H1 (cell line): ENCODE measurements at regions not wholly inside any gene's neighbourhood (a gene's known extent, or its start where the extent isn't known, plus 50 kb on each side); places are given as distances from the start of the nearest gene placed in this dataset.

ENCODE experiments used
- CTCF ChIA-PET: fragments of 300-600 bp; sonication (Branson Sonifier 250); formaldehyde crosslinking; loops from one replicate; lab custom pipeline; 2021; ENCODE audit not compliant: partially characterized antibody; lab: Charles Lee
- POLR2A ChIA-PET: fragments of 300-600 bp; sonication (Branson Sonifier 250); formaldehyde crosslinking; loops from one replicate; lab custom pipeline; 2021; ENCODE audit warnings: inconsistent platforms; ENCODE audit not compliant: partially characterized antibody; lab: Charles Lee
- DNase-seq, 2 experiments: peaks; one replicate each; pipeline versions ENCODE4 v3.0.0 to v3.0.0-alpha.2; 2010 to 2022; ENCODE audit warnings: low spot score in 2 of 2, low read depth in 1 of 2, mixed read lengths in 1 of 2
- FAIRE-seq: peaks from 2 replicates; lab custom pipeline; 2011; peaks lifted over from hg19 to GRCh38; lab: Jason Lieb, UNC
- H2AFZ ChIP-seq: 2 replicates; pipeline ENCODE4 v1.8.1; 2012; ENCODE audit warnings: low read length, inconsistent platforms
- H2AK5ac ChIP-seq: 2 replicates; pipeline ENCODE4 v1.6.1; 2013; ENCODE audit warnings: low read depth, low read length
- H2BK120ac ChIP-seq: replicated peaks from 2 replicates; pipeline ENCODE3; 2013; ENCODE audit warnings: low read depth, low read length, inconsistent platforms
- H2BK12ac ChIP-seq: 2 replicates; pipeline ENCODE4 v1.6.1; 2013; ENCODE audit warnings: low read depth, low read length
- H2BK15ac ChIP-seq: 2 replicates; pipeline ENCODE4 v1.6.1; 2013; ENCODE audit warnings: low read length
- H2BK20ac ChIP-seq: 2 replicates; pipeline ENCODE4 v1.6.1; 2013; ENCODE audit warnings: low read length
- H2BK5ac ChIP-seq: 2 replicates; pipeline ENCODE4 v1.6.1; 2013; ENCODE audit warnings: low read depth, low read length
- H3K14ac ChIP-seq: 2 replicates; pipeline ENCODE4 v1.6.1; 2013; ENCODE audit warnings: inconsistent platforms; ENCODE audit not compliant: insufficient read length
- H3K18ac ChIP-seq: 2 replicates; pipeline ENCODE4 v1.6.1; 2013; ENCODE audit warnings: low read length; ENCODE audit errors: extremely low read depth
- H3K23ac ChIP-seq: 2 replicates; pipeline ENCODE4 v1.6.1; 2013; ENCODE audit warnings: inconsistent platforms; ENCODE audit not compliant: insufficient read length
- H3K23me2 ChIP-seq: 2 replicates; pipeline ENCODE4 v1.6.1; 2013; ENCODE audit warnings: low read depth, low read length
- H3K27ac ChIP-seq: 2 replicates; pipeline ENCODE4 v1.6.1; 2011; ENCODE audit warnings: low read depth, low read length, inconsistent platforms
- H3K27me3 ChIP-seq, 4 experiments: replicated peaks in 1 of 4; 1 replicate in 1 of 4; 2 replicates in 3 of 4; pipeline versions ENCODE4 v1.6.1 to v1.8.1; 2011 to 2013; ENCODE audit warnings: low read length in 3 of 4, mild to moderate bottlenecking in 3 of 4, inconsistent platforms in 2 of 4, mixed read lengths in 2 of 4, moderate library complexity in 1 of 4; ENCODE audit not compliant: control insufficient read depth in 3 of 4, insufficient read depth in 3 of 4; ENCODE audit errors: extremely low read depth in 1 of 4
- H3K36me3 ChIP-seq, 4 experiments: 2 replicates each; pipeline versions ENCODE4 v1.6.1 to v1.8.1; 2011 to 2013; ENCODE audit warnings: mild to moderate bottlenecking in 4 of 4, low read length in 3 of 4, moderate library complexity in 2 of 4, control low read depth in 1 of 4, inconsistent platforms in 1 of 4; ENCODE audit not compliant: insufficient read depth in 4 of 4, control insufficient read depth in 2 of 4
- H3K4ac ChIP-seq: replicated peaks from 2 replicates; pipeline ENCODE3; 2013; ENCODE audit warnings: low read length, low read depth, mixed read lengths, inconsistent platforms; ENCODE audit not compliant: insufficient read length
- H3K4me1 ChIP-seq, 4 experiments: replicated peaks in 1 of 4; 1 replicate in 1 of 4; 2 replicates in 3 of 4; pipeline versions ENCODE4 v1.6.1 to v1.8.1; 2011 to 2013; ENCODE audit warnings: low read length in 3 of 4, inconsistent platforms in 2 of 4, mixed read lengths in 1 of 4; ENCODE audit not compliant: insufficient read depth in 4 of 4, control insufficient read depth in 3 of 4
- H3K4me2 ChIP-seq, 2 experiments: 2 replicates each; pipeline versions ENCODE4 v1.6.1 to v1.8.1; 2011 to 2013; ENCODE audit warnings: low read depth in 2 of 2, low read length in 2 of 2, control low read depth in 1 of 2, inconsistent platforms in 1 of 2, mild to moderate bottlenecking in 1 of 2; ENCODE audit not compliant: insufficient read depth in 1 of 2
- H3K4me3 ChIP-seq, 4 experiments: fragments of 200-600, 300-600 bp in 1 of 4; sonication (generic), shearing (Covaris generic), sonication (Bioruptor Twin) in 1 of 4; 2 replicates each; pipeline versions ENCODE4 v1.5.1 to v1.8.1; 2011 to 2016; ENCODE audit warnings: low read length in 4 of 4, low read depth in 3 of 4, control low read depth in 2 of 4, inconsistent platforms in 2 of 4, mild to moderate bottlenecking in 2 of 4, mixed read lengths in 1 of 4, moderate library complexity in 1 of 4; ENCODE audit not compliant: insufficient read depth in 2 of 4; ENCODE audit errors: extremely low read depth in 1 of 4
- H3K56ac ChIP-seq: replicated peaks from 2 replicates; pipeline ENCODE3; 2013; ENCODE audit warnings: low read depth, mild to moderate bottlenecking, mixed read lengths, low read length, inconsistent platforms; ENCODE audit not compliant: insufficient read length
- H3K79me1 ChIP-seq: 2 replicates; pipeline ENCODE4 v1.6.1; 2013; ENCODE audit warnings: low read depth, low read length, control low read depth
- H3K79me2 ChIP-seq, 2 experiments: 2 replicates each; pipeline versions ENCODE4 v1.6.1 to v1.8.1; 2012 to 2013; ENCODE audit warnings: low read length in 2 of 2, mild to moderate bottlenecking in 2 of 2, inconsistent platforms in 1 of 2; ENCODE audit not compliant: insufficient read depth in 2 of 2, control insufficient read depth in 1 of 2
- H3K9ac ChIP-seq, 4 experiments: replicated peaks in 1 of 4; 1 replicate in 1 of 4; 2 replicates in 3 of 4; pipeline versions ENCODE4 v1.6.1 to v1.8.1; 2011 to 2013; ENCODE audit warnings: low read depth in 3 of 4, low read length in 3 of 4, control low read depth in 2 of 4, mild to moderate bottlenecking in 2 of 4, moderate library complexity in 2 of 4, inconsistent platforms in 1 of 4; ENCODE audit errors: extremely low read depth in 1 of 4
- H3K9me3 ChIP-seq, 2 experiments: 2 replicates each; pipeline versions ENCODE4 v1.6.1 to v1.8.1; 2012 to 2013; ENCODE audit warnings: mild to moderate bottlenecking in 2 of 2, moderate library complexity in 2 of 2, control low read depth in 1 of 2, inconsistent platforms in 1 of 2, low read depth in 1 of 2, low read length in 1 of 2, mixed read lengths in 1 of 2; ENCODE audit not compliant: insufficient read depth in 2 of 2
- H4K20me1 ChIP-seq, 2 experiments: replicated peaks in 1 of 2; 2 replicates each; pipeline versions ENCODE3 to v1.8.1; 2011 to 2013; ENCODE audit warnings: inconsistent platforms in 2 of 2, low read length in 2 of 2, mild to moderate bottlenecking in 1 of 2; ENCODE audit not compliant: insufficient read depth in 2 of 2, control insufficient read depth in 1 of 2
- H4K5ac ChIP-seq: 2 replicates; pipeline ENCODE4 v1.6.1; 2013; ENCODE audit warnings: low read length, low read depth, mixed read lengths, inconsistent platforms; ENCODE audit not compliant: insufficient read length
- H4K8ac ChIP-seq: 2 replicates; pipeline ENCODE4 v1.8.0; 2013; ENCODE audit warnings: mild to moderate bottlenecking, moderate library complexity, low read length, inconsistent platforms; ENCODE audit not compliant: insufficient read depth; ENCODE audit errors: extremely low read depth
- H4K91ac ChIP-seq: replicated peaks from 2 replicates; pipeline ENCODE3; 2013; ENCODE audit warnings: low read length, mixed read lengths, inconsistent platforms; ENCODE audit not compliant: insufficient read length
- BACH1 ChIP-seq: IDR thresholded peaks from 2 replicates; pipeline ENCODE4 v1.6.1; 2012; ENCODE audit warnings: low read length, improper control_type of control experiment
- CBX8 ChIP-seq: fragments of 300-800, 300-1000 bp; sonication (generic); IDR thresholded peaks from 2 replicates; pipeline ENCODE4 v1.7.1; 2016; ENCODE audit warnings: low read depth, low read length, borderline replicate concordance
- KDM1A ChIP-seq: fragments of 200-600, 300-600 bp; sonication (generic); IDR thresholded peaks from 2 replicates; pipeline ENCODE4 v1.7.1; 2016; ENCODE audit warnings: mild to moderate bottlenecking, low read length, borderline replicate concordance
- NRF1 ChIP-seq: IDR thresholded peaks from 2 replicates; pipeline ENCODE4 v1.6.1; 2011; ENCODE audit warnings: mild to moderate bottlenecking, low read depth, low read length, improper control_type of control experiment
- WGBS, 2 experiments: shearing (Covaris generic) in 1 of 2; methylation state at CpG; one replicate each; pipeline versions ENCODE4 v1.1.6 to v1.1.7; 2013 to 2015; ENCODE audit warnings: low lambda C conversion rate in 2 of 2, mixed read lengths in 2 of 2, inconsistent platforms in 1 of 2, low coverage in 1 of 2, missing lambda C conversion rate in 1 of 2; ENCODE audit not compliant: insufficient replicate concordance in 2 of 2, insufficient coverage in 1 of 2, insufficient read length in 1 of 2; ENCODE audit errors: extremely low coverage in 1 of 2, missing lambda C conversion rate in 1 of 2; 5-methylcytosine and 5-hydroxymethylcytosine counted together
- TF ChIP-seq, protein P1 (sequence below), 3 experiments: IDR thresholded peaks; 1 replicate in 2 of 3; 2 replicates in 1 of 3; pipeline versions ENCODE4 v1.5.1 to v1.6.1; 2011; ENCODE audit warnings: low read length in 3 of 3, mild to moderate bottlenecking in 3 of 3, inconsistent platforms in 2 of 3, low read depth in 1 of 3, moderate library complexity in 1 of 3; ENCODE audit not compliant: insufficient read depth in 1 of 3; ENCODE audit errors: control extremely low read depth in 1 of 3
- TF ChIP-seq, protein P2 (sequence below): IDR thresholded peaks from 2 replicates; pipeline ENCODE4 v1.6.1; 2011; ENCODE audit warnings: low read length, improper control_type of control experiment

DNA sequence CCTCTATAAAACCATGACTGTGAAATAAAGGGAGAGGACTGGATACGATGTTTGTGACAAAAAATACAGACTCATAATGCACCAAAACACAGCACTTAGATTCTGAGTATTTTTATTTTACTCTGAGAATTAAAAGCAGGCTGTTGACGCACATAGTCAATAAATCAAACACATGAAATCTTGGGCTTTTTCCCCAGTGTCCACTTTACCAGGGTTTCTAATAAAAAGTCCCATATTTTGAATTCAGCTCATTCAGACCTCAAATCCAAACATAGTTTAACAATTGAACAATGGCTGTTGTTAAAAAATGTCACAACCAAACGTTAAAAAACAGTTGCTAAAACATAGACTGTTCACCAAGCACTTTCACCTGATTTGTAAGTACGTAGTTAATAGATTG lies 553.4 kb downstream of the LTN1 start:
- H3K18ac ChIP-seq = no peak overlapping the region
- 84% methylated on average over 4 of the region's 4 CpGs; no CpG with 5 or more reads in 1 of the 2 experiments for WGBS, 2 experiments
- no peaks in the 10 kb centered on the region for H4K20me1 ChIP-seq
- ChIA-PET POLR2A (no interaction called here), CTCF (no interaction called here)
- H3K23me2 ChIP-seq = no peaks in the 10 kb centered on the region
- no peak for DNase-seq
- H3K4me3 ChIP-seq = no peak overlapping the region
- no peak overlapping the region for H4K91ac ChIP-seq
- H3K4me2 ChIP-seq = no peak overlapping the region
- H3K9ac ChIP-seq = no peak overlapping the region
- H3K14ac ChIP-seq = no peak overlapping the region
- H3K23ac ChIP-seq = no peak overlapping the region
- H3K9me3 ChIP-seq = no peaks in the 10 kb centered on the region
- H3K36me3 ChIP-seq = no peaks in the 10 kb centered on the region
- H3K4me1 ChIP-seq = no peaks in the 10 kb centered on the region
- no peaks in the 10 kb centered on the region for H3K27me3 ChIP-seq
- no peaks in the 10 kb centered on the region for H3K79me2 ChIP-seq
- no peak overlapping the region for H3K27ac ChIP-seq
- no peak for TF ChIP-seq KDM1A
- TF ChIP-seq, protein P1, sequence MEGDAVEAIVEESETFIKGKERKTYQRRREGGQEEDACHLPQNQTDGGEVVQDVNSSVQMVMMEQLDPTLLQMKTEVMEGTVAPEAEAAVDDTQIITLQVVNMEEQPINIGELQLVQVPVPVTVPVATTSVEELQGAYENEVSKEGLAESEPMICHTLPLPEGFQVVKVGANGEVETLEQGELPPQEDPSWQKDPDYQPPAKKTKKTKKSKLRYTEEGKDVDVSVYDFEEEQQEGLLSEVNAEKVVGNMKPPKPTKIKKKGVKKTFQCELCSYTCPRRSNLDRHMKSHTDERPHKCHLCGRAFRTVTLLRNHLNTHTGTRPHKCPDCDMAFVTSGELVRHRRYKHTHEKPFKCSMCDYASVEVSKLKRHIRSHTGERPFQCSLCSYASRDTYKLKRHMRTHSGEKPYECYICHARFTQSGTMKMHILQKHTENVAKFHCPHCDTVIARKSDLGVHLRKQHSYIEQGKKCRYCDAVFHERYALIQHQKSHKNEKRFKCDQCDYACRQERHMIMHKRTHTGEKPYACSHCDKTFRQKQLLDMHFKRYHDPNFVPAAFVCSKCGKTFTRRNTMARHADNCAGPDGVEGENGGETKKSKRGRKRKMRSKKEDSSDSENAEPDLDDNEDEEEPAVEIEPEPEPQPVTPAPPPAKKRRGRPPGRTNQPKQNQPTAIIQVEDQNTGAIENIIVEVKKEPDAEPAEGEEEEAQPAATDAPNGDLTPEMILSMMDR (IDR thresholded peaks at IDR 0.05; ENCODE audit: control extremely low read depth in 1 of 3, insufficient read depth in 1 of 3, low read depth in 1 of 3, low read length in 3 of 3) = no peak
- no peak for TF ChIP-seq BACH1
- TF ChIP-seq, protein P2, sequence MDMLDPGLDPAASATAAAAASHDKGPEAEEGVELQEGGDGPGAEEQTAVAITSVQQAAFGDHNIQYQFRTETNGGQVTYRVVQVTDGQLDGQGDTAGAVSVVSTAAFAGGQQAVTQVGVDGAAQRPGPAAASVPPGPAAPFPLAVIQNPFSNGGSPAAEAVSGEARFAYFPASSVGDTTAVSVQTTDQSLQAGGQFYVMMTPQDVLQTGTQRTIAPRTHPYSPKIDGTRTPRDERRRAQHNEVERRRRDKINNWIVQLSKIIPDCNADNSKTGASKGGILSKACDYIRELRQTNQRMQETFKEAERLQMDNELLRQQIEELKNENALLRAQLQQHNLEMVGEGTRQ = no peak
- no peak for TF ChIP-seq CBX8
- TF ChIP-seq NRF1 = no peak
- H2AFZ ChIP-seq = no peak overlapping the region
- H2BK120ac ChIP-seq = no peak overlapping the region
- no peak overlapping the region for H3K56ac ChIP-seq
- no peak overlapping the region for H2BK20ac ChIP-seq
- no peak overlapping the region for H2BK12ac ChIP-seq
- no peak overlapping the region for H4K5ac ChIP-seq
- no peak overlapping the region for H2AK5ac ChIP-seq
- FAIRE-seq = no peak
- no peak overlapping the region for H2BK15ac ChIP-seq
- no peaks in the 10 kb centered on the region for H3K79me1 ChIP-seq
- no peak overlapping the region for H3K4ac ChIP-seq
- H2BK5ac ChIP-seq = no peak overlapping the region
- H4K8ac ChIP-seq = no peak overlapping the region
